Activated CD8-positive, alpha-beta T cell treated with anti-CD3 and anti-CD28 coated beads for 36 hours (primary cell): ENCODE measurements at regions not wholly inside any gene's neighbourhood (a gene's known extent, or its start where the extent isn't known, plus 50 kb on each side); places are given as distances from the start of the nearest gene placed in this dataset.

ENCODE experiments used
- ATAC-seq: fragments of 200-7000 bp; cut with Tn5 transposase; one replicate; pipeline ENCODE4 v1.10.0; 2021; ENCODE audit warnings: mild to moderate bottlenecking, moderate library complexity
- CTCF ChIA-PET: fragments of 350-600 bp; sonication (Branson Sonifier 250); formaldehyde crosslinking; loops from one replicate; lab custom pipeline; 2021; ENCODE audit warnings: antibody characterized with exemption; lab: Charles Lee
- POLR2A ChIA-PET: fragments of 350-600 bp; sonication (Branson Sonifier 250); formaldehyde crosslinking; loops from one replicate; lab custom pipeline; 2021; ENCODE audit warnings: antibody characterized with exemption; lab: Charles Lee
- DNase-seq: peaks from one replicate; pipeline ENCODE4 v3.0.0-alpha.2; 2020
- H3K27ac Mint-ChIP-seq: one replicate; pipeline ENCODE4 v1.8.0; 2021; ENCODE audit warnings: mild to moderate bottlenecking, mixed read lengths
- H3K27me3 Mint-ChIP-seq: one replicate; pipeline ENCODE4 v1.8.0; 2021; ENCODE audit warnings: mixed read lengths
- H3K36me3 Mint-ChIP-seq: one replicate; pipeline ENCODE4 v1.8.0; 2021; ENCODE audit warnings: low read depth, mixed read lengths
- H3K4me1 Mint-ChIP-seq: one replicate; pipeline ENCODE4 v1.8.0; 2021; ENCODE audit warnings: low read depth, mixed read lengths
- H3K4me3 Mint-ChIP-seq: one replicate; pipeline ENCODE4 v1.8.0; 2021; ENCODE audit warnings: mild to moderate bottlenecking, moderate library complexity, mixed read lengths
- H3K9me3 Mint-ChIP-seq: one replicate; pipeline ENCODE4 v1.8.0; 2021; ENCODE audit warnings: mixed read lengths
- CTCF ChIP-seq: fragments of 200-600 bp; IDR thresholded peaks from one replicate; pipeline ENCODE4 v1.8.0; 2022; ENCODE audit warnings: antibody characterized with exemption, mild to moderate bottlenecking
- intact Hi-C: fragments of 100-400 bp; cut with micrococcal nuclease; formaldehyde crosslinking; loops from one replicate; pipeline ENCODE4 v1.10.0; 2022

- H3K9me3 Mint-ChIP-seq, result peaks cover 1% of the 10 kb centered on the region
- no peaks in the 10 kb centered on the region for H3K27me3 Mint-ChIP-seq
- ATAC-seq (no peak), DNase-seq (no peak)
- intact Hi-C loops, result no loop called here
- H3K4me3 Mint-ChIP-seq, result no peak overlapping the region
- no peak for TF ChIP-seq CTCF
- no peaks in the 10 kb centered on the region for H3K4me1 Mint-ChIP-seq
- H3K36me3 Mint-ChIP-seq, result no peaks in the 10 kb centered on the region
- H3K27ac Mint-ChIP-seq, result no peak overlapping the region
- POLR2A ChIA-PET, result no interaction called here
- CTCF ChIA-PET, result no interaction called here
These were observed 200.2 kb downstream of the TRIM36 start for GRCh38 chr5:114969482-114969881.

GRCh38 chr5:114957384-114957783 lies 212.3 kb downstream of the TRIM36 start:
- TF ChIP-seq CTCF, result no peak
- POLR2A ChIA-PET, result no interaction called here
- Mint-ChIP-seq H3K27ac (no peak overlapping the region), H3K27me3 (no peaks in the 10 kb centered on the region), H3K9me3 (peaks cover 2% of the 10 kb centered on the region), H3K36me3 (no peaks in the 10 kb centered on the region), H3K4me1 (no peaks in the 10 kb centered on the region), H3K4me3 (no peak overlapping the region)
- ATAC-seq, result no peak
- intact Hi-C loops, result no loop called here
- CTCF ChIA-PET, result no interaction called here
- DNase-seq, result no peak

DNA sequence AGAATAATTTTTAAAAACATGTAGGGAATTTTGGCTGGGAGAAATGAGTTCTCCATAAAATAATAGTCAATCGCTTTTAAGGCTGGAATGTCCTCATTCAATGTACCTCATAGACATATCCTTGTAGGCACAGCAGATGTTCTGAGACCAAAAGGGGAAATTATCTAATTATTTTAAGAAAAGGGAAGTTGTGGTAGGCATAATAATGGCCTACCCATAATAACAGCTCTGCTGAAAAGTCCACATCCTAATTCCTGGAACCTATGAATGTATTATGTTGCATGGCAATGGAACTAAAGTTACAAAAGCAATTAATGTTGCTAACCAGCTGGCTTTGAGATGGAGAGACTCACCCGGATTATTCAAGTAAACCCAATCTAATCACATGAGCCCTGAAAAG lies 216.1 kb downstream of the TRIM36 start:
- POLR2A ChIA-PET, result no interaction called here
- DNase-seq, result no peak
- ATAC-seq, result no peak
- TF ChIP-seq CTCF, result no peak
- CTCF ChIA-PET, result no interaction called here
- intact Hi-C loops, result no loop called here
- Mint-ChIP-seq H3K36me3 (no peaks in the 10 kb centered on the region), H3K4me1 (no peaks in the 10 kb centered on the region), H3K4me3 (no peak overlapping the region), H3K27ac (no peak overlapping the region), H3K27me3 (no peaks in the 10 kb centered on the region), H3K9me3 (peaks cover 2% of the 10 kb centered on the region)

- Mint-ChIP-seq H3K36me3 (no peaks in the 10 kb centered on the region), H3K27me3 (no peaks in the 10 kb centered on the region), H3K4me1 (no peaks in the 10 kb centered on the region), H3K4me3 (no peak overlapping the region), H3K27ac (no peak overlapping the region), H3K9me3 (peaks cover 2% of the 10 kb centered on the region)
- ChIA-PET CTCF (no interaction called here), POLR2A (no interaction called here)
- intact Hi-C loops, result no loop called here
- no peak for TF ChIP-seq CTCF
- ATAC-seq (no peak), DNase-seq (no peak)
These were observed 216.8 kb downstream of the TRIM36 start for GRCh38 chr5:114952876-114953275.

DNA sequence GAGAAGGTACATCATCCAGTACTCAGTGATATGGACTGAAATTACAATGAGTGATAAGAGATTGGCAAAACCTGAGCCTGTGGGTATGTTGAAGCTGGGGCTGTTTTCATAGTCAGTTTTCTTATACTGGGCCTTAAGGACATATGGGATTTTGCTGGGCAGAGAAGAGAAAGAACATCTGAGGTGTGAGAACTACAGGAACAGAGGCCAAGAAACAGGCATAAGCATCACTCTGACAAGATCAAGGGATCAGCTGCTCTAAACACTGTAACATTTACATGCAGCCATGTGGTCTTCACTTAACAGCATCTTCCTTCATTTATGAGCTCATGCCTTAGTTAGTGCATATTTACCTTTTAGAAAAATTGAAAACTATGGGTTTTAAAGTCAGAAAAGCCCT lies 220.0 kb downstream of the TRIM36 start:
- POLR2A ChIA-PET, result no interaction called here
- ATAC-seq (no peak), DNase-seq (no peak)
- CTCF ChIA-PET, result no interaction called here
- no peak overlapping the region for H3K4me3 Mint-ChIP-seq
- H3K4me1 Mint-ChIP-seq, result no peaks in the 10 kb centered on the region
- intact Hi-C loops, result no loop called here
- no peak overlapping the region for H3K27ac Mint-ChIP-seq
- H3K27me3 Mint-ChIP-seq, result no peaks in the 10 kb centered on the region
- no peaks in the 10 kb centered on the region for H3K36me3 Mint-ChIP-seq
- no peak for TF ChIP-seq CTCF
- H3K9me3 Mint-ChIP-seq, result no peaks in the 10 kb centered on the region
